Stimulated activated CD8-positive, alpha-beta memory T cell treated with anti-CD3 and anti-CD28 coated beads, Interleukin-4, amount 100 ng/mL, for 1 hour (primary cell): ENCODE measurements at regions not wholly inside any gene's neighbourhood (a gene's known extent, or its start where the extent isn't known, plus 50 kb on each side); places are given as distances from the start of the nearest gene placed in this dataset.

Experiments used
- DNase-seq, 2 donors: peaks; one replicate each; pipeline ENCODE4 v3.0.0-alpha.2; 2020; ENCODE audit warnings: low read depth in 2 of 2, low spot score in 1 of 2

DNA sequence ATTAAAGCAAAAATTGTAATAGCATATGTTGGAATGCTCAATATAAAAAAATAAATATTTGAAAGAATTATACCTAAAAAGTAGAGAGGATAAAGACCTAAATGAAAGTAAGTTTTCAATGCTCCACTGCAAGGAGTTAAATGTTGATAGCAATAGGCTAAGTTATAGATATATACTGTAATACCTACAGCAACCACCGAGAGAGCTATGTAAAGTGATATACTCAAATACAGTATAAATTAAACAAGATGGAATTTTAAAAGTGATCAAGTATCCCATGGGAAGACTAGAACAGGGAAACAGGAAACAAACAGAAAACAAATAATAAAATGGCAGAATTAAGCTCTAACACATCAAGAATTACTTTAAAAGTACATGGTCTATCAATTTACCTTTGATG lies 73.9 kb downstream of the CASP3 start:
- no peak for DNase-seq

GRCh38 chr4:184574861-184575260 lies 74.4 kb downstream of the CASP3 start:
- no peak for DNase-seq

GRCh38 chr4:184573701-184574100 lies 75.5 kb downstream of the CASP3 start:
- DNase-seq: no peak

GRCh38 chr4:184568770-184569169 lies 80.5 kb downstream of the CASP3 start:
- DNase-seq: no peak

- no peak for DNase-seq
Measured at GRCh38 chr4:184563621-184564020, 85.6 kb downstream of the CASP3 start.

GRCh38 chr4:184558996-184559395 lies 84.6 kb upstream of the IRF2 start:
- DNase-seq: no peak

DNA sequence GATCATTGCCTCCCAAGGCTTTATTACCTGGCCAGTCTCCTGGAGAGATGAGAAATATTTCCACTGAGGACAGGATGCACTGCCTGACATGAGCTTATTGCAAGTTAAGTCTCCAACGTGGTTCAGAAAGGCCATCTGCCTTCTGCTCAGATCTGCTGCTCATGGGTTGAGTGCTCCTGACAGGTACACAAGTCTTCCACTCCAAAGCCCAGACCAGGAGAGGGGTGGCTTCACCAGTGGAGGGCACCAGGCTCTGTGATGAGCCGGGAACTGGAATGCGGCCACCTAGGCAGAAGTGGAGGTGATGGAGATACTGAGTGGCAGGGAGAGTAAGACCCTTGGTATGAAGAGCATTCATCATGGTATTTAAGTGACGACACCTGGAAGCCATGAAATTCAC lies 79.5 kb upstream of the IRF2 start:
- no peak for DNase-seq

DNA sequence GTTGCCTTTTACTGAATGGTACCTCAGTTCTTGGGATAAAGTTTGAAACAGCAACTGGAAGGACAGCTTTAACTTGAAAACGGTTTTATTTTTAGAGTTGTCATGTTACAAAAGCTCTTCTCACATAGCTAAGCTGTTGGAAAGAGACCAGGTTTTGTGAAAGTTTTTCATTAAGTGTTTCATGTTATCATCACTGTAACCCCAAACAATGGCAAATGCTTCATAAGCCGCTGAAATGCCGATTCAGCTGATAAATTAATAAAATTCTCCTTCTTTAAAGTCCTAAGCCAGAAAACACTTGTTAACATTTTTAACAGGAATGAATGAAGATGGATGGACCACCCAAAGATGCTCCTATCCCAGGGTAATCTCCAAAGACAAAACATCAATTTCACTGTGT lies 76.1 kb upstream of the IRF2 start:
- no peak for DNase-seq

DNA sequence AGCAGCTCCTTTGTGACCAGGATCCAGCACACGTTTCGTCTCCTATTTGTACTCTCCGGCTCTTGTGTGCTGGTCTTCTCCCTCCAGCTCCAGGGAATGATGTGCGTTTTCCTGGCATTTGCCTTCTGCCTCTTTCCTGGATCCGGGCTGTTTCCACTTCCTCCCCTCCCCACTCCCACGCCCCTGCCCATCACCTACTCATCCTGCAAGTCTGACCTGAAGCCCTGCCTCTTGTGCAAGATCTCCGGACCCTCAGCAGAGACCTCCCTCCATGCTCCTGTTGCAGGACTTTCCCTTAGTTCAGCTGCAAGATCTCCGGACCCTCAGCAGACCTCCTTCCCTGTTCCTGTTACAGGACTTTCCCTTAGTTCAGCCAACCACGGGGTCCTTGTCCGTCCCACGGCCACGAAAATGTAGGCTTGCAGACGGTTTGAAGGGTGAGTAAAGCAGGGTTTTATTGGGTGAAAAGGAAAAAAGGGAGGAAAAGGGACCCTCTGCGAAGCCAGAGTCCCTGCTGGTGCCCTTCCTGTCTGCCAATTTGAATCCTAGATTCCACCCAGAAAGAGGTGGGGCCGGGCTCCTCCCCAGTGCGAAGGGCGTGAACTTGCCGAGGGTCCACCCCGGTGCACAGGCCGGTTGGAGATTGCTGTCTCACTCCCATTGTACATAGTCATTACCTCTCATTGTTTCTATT lies 74.4 kb upstream of the IRF2 start:
- no peak for DNase-seq

DNA sequence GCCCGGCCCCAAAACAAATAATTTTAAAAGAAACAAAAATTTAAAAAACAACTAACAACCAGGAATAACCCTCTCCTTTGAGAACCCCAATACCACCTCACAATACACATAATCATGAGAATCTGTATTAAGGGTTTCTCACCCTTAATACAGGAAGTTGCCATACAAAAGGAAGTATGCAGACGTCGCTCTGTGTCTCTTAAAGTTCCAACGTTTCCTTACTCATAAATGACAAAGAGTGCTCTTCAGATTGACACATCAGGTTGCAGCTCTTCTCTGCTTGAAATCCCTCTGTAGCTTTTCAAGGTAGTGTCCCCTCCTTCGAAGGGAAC lies 73.9 kb upstream of the IRF2 start:
- DNase-seq: no peak

- no peak for DNase-seq
Measured at GRCh38 chr4:184544788-184545409, 70.5 kb upstream of the IRF2 start.

DNA sequence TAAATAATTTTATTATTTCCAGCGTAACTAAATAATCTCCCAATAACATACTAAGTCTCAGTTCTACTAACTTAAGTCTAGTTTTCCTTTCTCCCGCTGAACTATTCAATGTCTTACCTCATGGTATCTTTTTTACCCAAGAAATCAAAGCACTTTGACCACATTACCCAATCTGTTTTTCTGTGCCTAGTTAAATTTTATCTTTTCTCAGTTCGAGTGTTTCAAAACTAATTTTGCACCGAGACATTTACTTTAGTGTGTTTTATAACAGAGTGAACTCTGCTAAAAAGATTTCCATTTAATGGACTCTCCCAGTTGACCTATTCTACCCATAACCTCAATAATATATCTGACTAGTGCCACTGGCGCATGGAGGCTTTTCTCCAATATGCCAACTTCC lies 67.6 kb upstream of the IRF2 start:
- DNase-seq: no peak

- DNase-seq: no peak
Measured at GRCh38 chr4:184540307-184540706, 66.0 kb upstream of the IRF2 start.

DNA sequence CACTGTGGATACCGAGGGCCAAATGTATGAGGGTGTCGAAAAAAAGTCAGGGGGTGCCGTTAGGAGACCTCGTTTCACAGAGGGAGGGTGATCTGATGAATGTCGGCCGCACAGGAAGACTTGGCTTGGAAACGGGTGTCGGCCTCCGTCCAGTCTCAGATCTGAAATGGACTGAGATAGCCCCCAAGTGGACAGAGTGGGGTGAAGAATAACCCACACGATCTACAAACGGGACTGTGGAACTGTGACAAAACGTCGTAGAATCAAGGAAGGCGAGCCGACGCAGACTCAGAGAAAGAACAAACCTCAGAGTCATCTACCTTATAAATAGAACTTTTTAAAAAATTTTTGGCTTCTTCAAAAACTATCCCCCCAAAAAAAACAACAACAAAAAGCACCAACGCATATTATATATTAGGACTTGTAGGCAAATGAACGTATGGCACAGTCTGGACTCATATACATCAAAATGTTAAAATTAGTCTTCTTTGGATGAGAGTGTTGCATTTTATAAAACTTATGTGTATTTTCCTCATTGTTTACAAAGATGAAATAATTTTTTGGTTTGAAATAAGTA lies 63.8 kb upstream of the IRF2 start:
- peak; percentile 31 to 49 for DNase-seq

- peak; percentile 89 to 92 for DNase-seq
Measured at GRCh38 chr4:184537269-184538022, 63.1 kb upstream of the IRF2 start.

GRCh38 chr4:184536881-184537248 lies 62.5 kb upstream of the IRF2 start:
- no peak for DNase-seq

- DNase-seq: no peak
Measured at GRCh38 chr4:184536065-184536880, 61.9 kb upstream of the IRF2 start.

DNA sequence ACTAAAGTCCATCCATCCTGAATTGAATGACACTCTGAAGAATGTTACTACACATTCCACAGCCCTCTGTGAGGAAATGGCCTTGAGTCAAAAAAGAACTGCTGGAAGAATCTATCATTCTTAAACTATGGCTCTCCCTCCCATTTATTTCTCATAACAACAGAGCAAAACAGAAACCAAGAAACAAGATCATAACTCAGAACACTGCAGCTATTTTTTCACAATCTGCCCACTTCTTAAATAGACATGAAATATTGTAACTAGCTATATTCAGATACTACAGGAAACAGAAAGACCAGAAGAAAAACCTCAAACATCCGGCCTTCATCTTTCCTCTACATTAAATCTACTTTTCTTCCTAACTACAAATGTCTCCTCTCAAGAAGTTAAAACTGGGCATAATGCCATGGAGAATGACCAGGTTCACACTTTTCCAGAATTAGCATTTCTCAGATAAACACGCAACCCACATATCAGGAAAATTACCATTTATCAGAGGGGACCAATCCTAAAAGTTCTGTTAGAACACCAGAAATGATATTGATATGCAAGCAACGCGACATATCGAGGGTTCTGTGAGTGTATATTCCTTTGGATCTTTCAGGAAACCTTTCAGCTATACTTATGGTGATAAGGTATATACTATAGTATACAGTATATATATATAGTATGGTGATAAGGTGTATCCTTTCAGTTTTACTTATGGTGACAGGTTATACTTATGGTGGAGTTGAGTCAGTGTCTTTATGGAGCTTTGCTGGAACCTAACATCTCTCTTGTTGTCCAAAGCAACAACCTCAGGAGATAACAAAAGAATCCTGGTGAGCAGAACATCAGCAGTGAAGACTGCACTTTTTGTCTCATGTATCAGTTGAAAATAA lies 60.4 kb upstream of the IRF2 start:
- DNase-seq: no peak

DNA sequence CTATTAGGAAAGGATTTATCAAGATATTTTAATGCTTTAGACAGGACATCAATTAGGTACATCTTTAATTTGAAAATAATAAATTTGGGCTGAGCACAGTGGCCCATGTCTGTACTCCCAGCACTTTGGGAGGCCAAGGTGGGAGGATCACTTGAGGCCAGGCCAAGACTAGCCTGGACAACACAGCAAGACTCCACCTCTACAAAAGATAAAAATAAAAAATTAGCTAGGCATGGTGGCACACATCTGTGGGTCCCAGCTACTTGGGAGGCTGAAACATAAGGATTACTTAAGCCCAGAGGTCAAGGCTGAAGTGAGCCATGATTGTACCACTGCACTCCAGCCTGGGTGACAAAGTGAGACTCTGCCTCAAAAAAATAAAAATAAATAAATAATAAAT lies 59.6 kb upstream of the IRF2 start:
- no peak for DNase-seq

GRCh38 chr4:184531008-184531407 lies 56.7 kb upstream of the IRF2 start:
- no peak for DNase-seq
